K562 (cell line): ENCODE measurements at regions not wholly inside any gene's neighbourhood (a gene's known extent, or its start where the extent isn't known, plus 50 kb on each side); places are given as distances from the start of the nearest gene placed in this dataset.

Experiments
- ATAC-seq: fragments of 200-7000 bp; cut with Tn5 transposase; 3 replicates; pipeline ENCODE4 v1.9.1; 2020; ENCODE audit warnings: moderate library complexity
- BruUV-seq: library from RNA; stranded (reverse); fragments of 400-500 nt; replicated peaks from 2 replicates; lab custom pipeline; 2021; lab: Mats Ljungman, UMichigan
- CTCF ChIA-PET: fragments of 300-600 bp; formaldehyde crosslinking; extraction: SDS; loops from one replicate; lab custom pipeline; 2021; ENCODE audit warnings: low intra/inter-chr PET ratio; lab: Yijun Ruan, JAX
- POLR2A ChIA-PET: fragments of 300-600, 350-650 bp; sonication (Branson Sonifier 250); formaldehyde crosslinking; extraction: SDS; loops from one replicate; lab custom pipeline; 2021; ENCODE audit warnings: antibody characterized with exemption, inconsistent platforms; lab: Yijun Ruan, JAX
- DNase-seq, 4 experiments: peaks; one replicate each; pipeline versions ENCODE4 v3.0.0 to v3.0.0-alpha.2; 2011 to 2018; ENCODE audit warnings: low spot score in 3 of 4, mixed read lengths in 3 of 4; ENCODE audit errors: extremely low read depth in 1 of 4
- FAIRE-seq: peaks from 2 replicates; lab custom pipeline; 2011; peaks lifted over from hg19 to GRCh38; lab: Jason Lieb, UNC
- H2AFZ ChIP-seq: 2 replicates; pipeline ENCODE4 v1.6.0; 2011; ENCODE audit warnings: low read depth, low read length, control low read depth, inconsistent platforms
- H3K27ac ChIP-seq: fragments of 200-600 bp; 3 replicates; pipeline ENCODE4 v1.8.0; 2011; ENCODE audit warnings: low read depth, mild to moderate bottlenecking, control low read depth, inconsistent platforms, low read length, moderate library complexity, mixed read lengths; ENCODE audit errors: extremely low read depth
- H3K27me3 ChIP-seq, 2 experiments: fragments of 300-600 bp in 1 of 2; 2 replicates in 1 of 2; 3 replicates in 1 of 2; pipeline versions ENCODE4 v1.6.0 to v1.8.0; 2011; ENCODE audit warnings: inconsistent platforms in 2 of 2, low read length in 2 of 2, mild to moderate bottlenecking in 1 of 2, mixed read lengths in 1 of 2, moderate library complexity in 1 of 2; ENCODE audit not compliant: control insufficient read depth in 2 of 2, insufficient read depth in 2 of 2
- H3K36me3 ChIP-seq: fragments of 300-600 bp; 3 replicates; pipeline ENCODE4 v1.8.0; 2011; ENCODE audit warnings: mild to moderate bottlenecking, low read length, inconsistent platforms; ENCODE audit not compliant: control insufficient read depth, insufficient read depth
- H3K4me1 ChIP-seq, 2 experiments: fragments of 200-600 bp in 1 of 2; replicated peaks in 1 of 2; 2 replicates in 1 of 2; 3 replicates in 1 of 2; pipeline versions ENCODE4 v1.5.1 to v1.8.0; 2011; ENCODE audit warnings: inconsistent platforms in 2 of 2, low read length in 2 of 2, mild to moderate bottlenecking in 1 of 2, mixed read lengths in 1 of 2, moderate library complexity in 1 of 2; ENCODE audit not compliant: control insufficient read depth in 2 of 2, insufficient read depth in 2 of 2
- H3K4me2 ChIP-seq: 2 replicates; pipeline ENCODE4 v1.6.1; 2011; ENCODE audit warnings: low read length, control low read depth, inconsistent platforms, mixed read lengths; ENCODE audit not compliant: insufficient read depth
- H3K4me3 ChIP-seq: fragments of 200-600 bp; sonication (generic), shearing (Covaris generic); 2 replicates; pipeline ENCODE4 v1.5.1; 2016; ENCODE audit warnings: control low read depth, inconsistent platforms
- H3K79me2 ChIP-seq: fragments of 200-600 bp; 3 replicates; pipeline ENCODE4 v1.8.0; 2011; ENCODE audit warnings: low read length, inconsistent platforms; ENCODE audit not compliant: control insufficient read depth, insufficient read depth
- H3K9ac ChIP-seq, 2 experiments: 2 replicates each; pipeline versions ENCODE4 v1.6.0 to v1.6.1; 2011; ENCODE audit warnings: low read depth in 2 of 2, low read length in 2 of 2, control low read depth in 1 of 2, inconsistent platforms in 1 of 2, mild to moderate bottlenecking in 1 of 2, mixed read lengths in 1 of 2; ENCODE audit not compliant: insufficient read depth in 1 of 2
- H3K9me1 ChIP-seq: one replicate; pipeline ENCODE4 v1.6.0; 2011; ENCODE audit warnings: inconsistent platforms, mild to moderate bottlenecking, low read length, moderate library complexity; ENCODE audit not compliant: control insufficient read depth, insufficient read depth
- H3K9me3 ChIP-seq: replicated peaks from 2 replicates; pipeline ENCODE4 v1.5.1; 2011; ENCODE audit warnings: low read depth, low read length, inconsistent platforms; ENCODE audit not compliant: control insufficient read depth, insufficient read depth
- H4K20me1 ChIP-seq: replicated peaks from 2 replicates; pipeline ENCODE4 v1.6.1; 2011; ENCODE audit warnings: low read length, inconsistent platforms, mixed read lengths; ENCODE audit not compliant: control insufficient read depth, insufficient read depth
- BDP1 ChIP-seq: IDR thresholded peaks from 3 replicates; pipeline ENCODE4 v1.6.1; 2011; ENCODE audit not compliant: insufficient read length, insufficient read depth
- CHD1 ChIP-seq: fragments of 200-600 bp; sonication (generic); IDR thresholded peaks from one replicate; pipeline ENCODE4 v1.6.1; 2012; ENCODE audit warnings: mild to moderate bottlenecking, moderate library complexity, low read length, inconsistent platforms
- ELF2 ChIP-seq: fragments of 250-450 bp; sonication (Bioruptor Pico); IDR thresholded peaks from 2 replicates; pipeline ENCODE4 v1.5.0; 2021; ENCODE audit warnings: mild to moderate bottlenecking
- NONO ChIP-seq, 2 experiments: fragments of 200-400 bp in 1 of 2; fragments of 450-650 bp in 1 of 2; formaldehyde crosslinking in 1 of 2; IDR thresholded peaks; 2 replicates each; pipeline ENCODE4 v1.6.1; 2017; ENCODE audit warnings: low read depth in 2 of 2, mild to moderate bottlenecking in 2 of 2, moderate library complexity in 2 of 2, low read length in 1 of 2
- NR2F6 ChIP-seq: fragments of 450-650 bp; formaldehyde crosslinking; IDR thresholded peaks from 2 replicates; pipeline ENCODE4 v1.4.0; 2020; ENCODE audit warnings: mild to moderate bottlenecking
- SIX5 ChIP-seq, 2 experiments: IDR thresholded peaks; 2 replicates each; pipeline ENCODE4 v1.6.1; 2011; ENCODE audit warnings: low read length in 2 of 2, borderline replicate concordance in 1 of 2, low read depth in 1 of 2, mild to moderate bottlenecking in 1 of 2, moderate library complexity in 1 of 2; ENCODE audit not compliant: insufficient read depth in 1 of 2
- ZNF263 ChIP-seq: sonication (generic); formaldehyde crosslinking; IDR thresholded peaks from 2 replicates; pipeline ENCODE4 v1.8.0; 2022; ENCODE audit warnings: mild to moderate bottlenecking, missing genetic modification reagents, borderline replicate concordance
- WGBS: fragments of 100-300 bp; shearing (Covaris generic); methylation state at CpG from one replicate; pipeline ENCODE4 v1.1.6; 2016; ENCODE audit warnings: low coverage, mixed read lengths; ENCODE audit not compliant: insufficient coverage; ENCODE audit errors: missing lambda C conversion rate; 5-methylcytosine and 5-hydroxymethylcytosine counted together
- in situ Hi-C: fragments of 300-500 bp; cut with MboI; formaldehyde crosslinking; loops from 4 replicates; pipeline ENCODE4 v1.15.0; 2018; ENCODE audit warnings: inconsistent platforms, mixed read lengths
- intact Hi-C: fragments of 100-400 bp; cut with micrococcal nuclease; formaldehyde crosslinking; loops from 2 replicates; pipeline ENCODE4 v1.14.2; 2022
- TF ChIP-seq, protein P1 (sequence below): fragments of 450-650 bp; IDR thresholded peaks from 2 replicates; pipeline ENCODE4 v1.6.1; 2017; ENCODE audit warnings: antibody characterized with exemption, mild to moderate bottlenecking
- TF ChIP-seq, protein P2 (sequence below): fragments of 250-450 bp; sonication (Bioruptor Pico); IDR thresholded peaks from 2 replicates; pipeline ENCODE4 v1.9.0; 2021; ENCODE audit warnings: mild to moderate bottlenecking, inconsistent platforms
- TF ChIP-seq, protein P3 (sequence below): sonication (generic); formaldehyde crosslinking; IDR thresholded peaks from 2 replicates; pipeline ENCODE4 v1.8.1; 2023; ENCODE audit warnings: mild to moderate bottlenecking, missing genetic modification reagents
- TF ChIP-seq, protein P4 (sequence below): fragments of 250-450 bp; sonication (Bioruptor Pico); IDR thresholded peaks from 2 replicates; pipeline ENCODE4 v1.5.0; 2021

- no TSS peak for BruUV-seq
- CTCF ChIA-PET, result no interaction called here
- in situ Hi-C loops, result no loop called here
Observed at GRCh38 chr1:91619881-91620280, 119.2 kb downstream of the CDC7 start.

More at GRCh38 chr1:91619881-91620280, 119.2 kb downstream of the CDC7 start:
- no peak for FAIRE-seq
- DNase-seq, result no peak
- Histone ChIP-seq H3K4me3 (no peak overlapping the region), H3K4me2 (no peak overlapping the region), H3K4me1 (no peaks in the 10 kb centered on the region), H2AFZ (no peak overlapping the region), H3K79me2 (no peaks in the 10 kb centered on the region), H3K9ac (no peak overlapping the region), H3K9me3 (no peaks in the 10 kb centered on the region), H3K36me3 (no peaks in the 10 kb centered on the region), H3K27ac (no peak overlapping the region), H3K9me1 (no peaks in the 10 kb centered on the region), H3K27me3 (no peaks in the 10 kb centered on the region), H4K20me1 (no peaks in the 10 kb centered on the region)
- WGBS, result 34% methylated on average over 3 of the region's 3 CpGs
- intact Hi-C loops, result loop anchor here (5.0 to 10.0 kb wide), 4 partner anchors 88 to 262 kb away; no protein-coding TSS in a partner anchor
- TF ChIP-seq SIX5 (IDR thresholded peaks at IDR 0.05; ENCODE audit: borderline replicate concordance in 1 of 2, insufficient read depth in 1 of 2, low read depth in 1 of 2, low read length in 2 of 2), result no peak
- TF ChIP-seq NONO (IDR thresholded peaks at IDR 0.05; ENCODE audit: low read depth in 2 of 2, low read length in 1 of 2), result no peak
- no peak for TF ChIP-seq BDP1
- TF ChIP-seq, protein P1, sequence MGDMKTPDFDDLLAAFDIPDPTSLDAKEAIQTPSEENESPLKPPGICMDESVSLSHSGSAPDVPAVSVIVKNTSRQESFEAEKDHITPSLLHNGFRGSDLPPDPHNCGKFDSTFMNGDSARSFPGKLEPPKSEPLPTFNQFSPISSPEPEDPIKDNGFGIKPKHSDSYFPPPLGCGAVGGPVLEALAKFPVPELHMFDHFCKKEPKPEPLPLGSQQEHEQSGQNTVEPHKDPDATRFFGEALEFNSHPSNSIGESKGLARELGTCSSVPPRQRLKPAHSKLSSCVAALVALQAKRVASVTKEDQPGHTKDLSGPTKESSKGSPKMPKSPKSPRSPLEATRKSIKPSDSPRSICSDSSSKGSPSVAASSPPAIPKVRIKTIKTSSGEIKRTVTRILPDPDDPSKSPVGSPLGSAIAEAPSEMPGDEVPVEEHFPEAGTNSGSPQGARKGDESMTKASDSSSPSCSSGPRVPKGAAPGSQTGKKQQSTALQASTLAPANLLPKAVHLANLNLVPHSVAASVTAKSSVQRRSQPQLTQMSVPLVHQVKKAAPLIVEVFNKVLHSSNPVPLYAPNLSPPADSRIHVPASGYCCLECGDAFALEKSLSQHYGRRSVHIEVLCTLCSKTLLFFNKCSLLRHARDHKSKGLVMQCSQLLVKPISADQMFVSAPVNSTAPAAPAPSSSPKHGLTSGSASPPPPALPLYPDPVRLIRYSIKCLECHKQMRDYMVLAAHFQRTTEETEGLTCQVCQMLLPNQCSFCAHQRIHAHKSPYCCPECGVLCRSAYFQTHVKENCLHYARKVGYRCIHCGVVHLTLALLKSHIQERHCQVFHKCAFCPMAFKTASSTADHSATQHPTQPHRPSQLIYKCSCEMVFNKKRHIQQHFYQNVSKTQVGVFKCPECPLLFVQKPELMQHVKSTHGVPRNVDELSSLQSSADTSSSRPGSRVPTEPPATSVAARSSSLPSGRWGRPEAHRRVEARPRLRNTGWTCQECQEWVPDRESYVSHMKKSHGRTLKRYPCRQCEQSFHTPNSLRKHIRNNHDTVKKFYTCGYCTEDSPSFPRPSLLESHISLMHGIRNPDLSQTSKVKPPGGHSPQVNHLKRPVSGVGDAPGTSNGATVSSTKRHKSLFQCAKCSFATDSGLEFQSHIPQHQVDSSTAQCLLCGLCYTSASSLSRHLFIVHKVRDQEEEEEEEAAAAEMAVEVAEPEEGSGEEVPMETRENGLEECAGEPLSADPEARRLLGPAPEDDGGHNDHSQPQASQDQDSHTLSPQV, result no peak
- TF ChIP-seq ZNF263 (CRISPR knock-in tag), result no peak
- TF ChIP-seq ELF2 (CRISPR knock-in tag), result no peak
- no peak for TF ChIP-seq CHD1
- TF ChIP-seq, protein P2, sequence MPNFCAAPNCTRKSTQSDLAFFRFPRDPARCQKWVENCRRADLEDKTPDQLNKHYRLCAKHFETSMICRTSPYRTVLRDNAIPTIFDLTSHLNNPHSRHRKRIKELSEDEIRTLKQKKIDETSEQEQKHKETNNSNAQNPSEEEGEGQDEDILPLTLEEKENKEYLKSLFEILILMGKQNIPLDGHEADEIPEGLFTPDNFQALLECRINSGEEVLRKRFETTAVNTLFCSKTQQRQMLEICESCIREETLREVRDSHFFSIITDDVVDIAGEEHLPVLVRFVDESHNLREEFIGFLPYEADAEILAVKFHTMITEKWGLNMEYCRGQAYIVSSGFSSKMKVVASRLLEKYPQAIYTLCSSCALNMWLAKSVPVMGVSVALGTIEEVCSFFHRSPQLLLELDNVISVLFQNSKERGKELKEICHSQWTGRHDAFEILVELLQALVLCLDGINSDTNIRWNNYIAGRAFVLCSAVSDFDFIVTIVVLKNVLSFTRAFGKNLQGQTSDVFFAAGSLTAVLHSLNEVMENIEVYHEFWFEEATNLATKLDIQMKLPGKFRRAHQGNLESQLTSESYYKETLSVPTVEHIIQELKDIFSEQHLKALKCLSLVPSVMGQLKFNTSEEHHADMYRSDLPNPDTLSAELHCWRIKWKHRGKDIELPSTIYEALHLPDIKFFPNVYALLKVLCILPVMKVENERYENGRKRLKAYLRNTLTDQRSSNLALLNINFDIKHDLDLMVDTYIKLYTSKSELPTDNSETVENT, result no peak
- TF ChIP-seq NR2F6 (CRISPR knock-in tag), result no peak
- TF ChIP-seq, protein P3, sequence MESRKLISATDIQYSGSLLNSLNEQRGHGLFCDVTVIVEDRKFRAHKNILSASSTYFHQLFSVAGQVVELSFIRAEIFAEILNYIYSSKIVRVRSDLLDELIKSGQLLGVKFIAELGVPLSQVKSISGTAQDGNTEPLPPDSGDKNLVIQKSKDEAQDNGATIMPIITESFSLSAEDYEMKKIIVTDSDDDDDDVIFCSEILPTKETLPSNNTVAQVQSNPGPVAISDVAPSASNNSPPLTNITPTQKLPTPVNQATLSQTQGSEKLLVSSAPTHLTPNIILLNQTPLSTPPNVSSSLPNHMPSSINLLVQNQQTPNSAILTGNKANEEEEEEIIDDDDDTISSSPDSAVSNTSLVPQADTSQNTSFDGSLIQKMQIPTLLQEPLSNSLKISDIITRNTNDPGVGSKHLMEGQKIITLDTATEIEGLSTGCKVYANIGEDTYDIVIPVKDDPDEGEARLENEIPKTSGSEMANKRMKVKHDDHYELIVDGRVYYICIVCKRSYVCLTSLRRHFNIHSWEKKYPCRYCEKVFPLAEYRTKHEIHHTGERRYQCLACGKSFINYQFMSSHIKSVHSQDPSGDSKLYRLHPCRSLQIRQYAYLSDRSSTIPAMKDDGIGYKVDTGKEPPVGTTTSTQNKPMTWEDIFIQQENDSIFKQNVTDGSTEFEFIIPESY (CRISPR knock-in tag), result no peak
- TF ChIP-seq, protein P4, sequence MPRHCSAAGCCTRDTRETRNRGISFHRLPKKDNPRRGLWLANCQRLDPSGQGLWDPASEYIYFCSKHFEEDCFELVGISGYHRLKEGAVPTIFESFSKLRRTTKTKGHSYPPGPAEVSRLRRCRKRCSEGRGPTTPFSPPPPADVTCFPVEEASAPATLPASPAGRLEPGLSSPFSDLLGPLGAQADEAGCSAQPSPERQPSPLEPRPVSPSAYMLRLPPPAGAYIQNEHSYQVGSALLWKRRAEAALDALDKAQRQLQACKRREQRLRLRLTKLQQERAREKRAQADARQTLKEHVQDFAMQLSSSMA (CRISPR knock-in tag), result no peak
- POLR2A ChIA-PET, result interaction anchor here (1.1 kb wide), 1 partner anchor 8 kb away, joined by 3 read pairs; no protein-coding TSS in a partner anchor
- no peak for ATAC-seq
